Suprapubic skin (tissue), 3 donors: ENCODE measurements at regions not wholly inside any gene's neighbourhood (a gene's known extent, or its start where the extent isn't known, plus 50 kb on each side); places are given as distances from the start of the nearest gene placed in this dataset.

Experiments
- CTCF ChIP-seq, 2 donors: fragments of 200-600 bp in 1 of 2; fragments of 450-650 bp in 1 of 2; sonication (generic) in 1 of 2; IDR thresholded peaks; one replicate each; pipeline ENCODE4 v1.5.1; 2016 to 2019; ENCODE audit warnings: antibody characterized with exemption in 2 of 2, mild to moderate bottlenecking in 1 of 2, moderate library complexity in 1 of 2
- POLR2AphosphoS5 ChIP-seq, 3 donors: sonication (generic); formaldehyde crosslinking; IDR thresholded peaks; one replicate each; pipeline ENCODE4 v1.6.1; 2017; ENCODE audit warnings: antibody characterized with exemption in 3 of 3

- TF ChIP-seq CTCF (IDR thresholded peaks at IDR 0.05) (no peak), POLR2AphosphoS5 (IDR thresholded peaks at IDR 0.05) (no peak)
Measured at GRCh38 chr1:214718724-214719123, 115.7 kb downstream of the CENPF start.
